HG03196 (cell line): ENCODE measurements at regions not wholly inside any gene's neighbourhood (a gene's known extent, or its start where the extent isn't known, plus 50 kb on each side); places are given as distances from the start of the nearest gene placed in this dataset.
A peak's percentile ranks its signal among the peaks of the same experiment; 100 is the strongest.

Experiments used
- ATAC-seq: cut with Tn5 transposase; IDR thresholded peaks from one replicate; pipeline ENCODE4 v1.9.1; 2021; ENCODE audit not compliant: unreplicated experiment

GRCh38 chr3:81936817-81937216 lies 175.4 kb upstream of the GBE1 start:
- ATAC-seq, result no peak

GRCh38 chr3:81932681-81933080 lies 171.2 kb upstream of the GBE1 start:
- ATAC-seq, result no peak

DNA sequence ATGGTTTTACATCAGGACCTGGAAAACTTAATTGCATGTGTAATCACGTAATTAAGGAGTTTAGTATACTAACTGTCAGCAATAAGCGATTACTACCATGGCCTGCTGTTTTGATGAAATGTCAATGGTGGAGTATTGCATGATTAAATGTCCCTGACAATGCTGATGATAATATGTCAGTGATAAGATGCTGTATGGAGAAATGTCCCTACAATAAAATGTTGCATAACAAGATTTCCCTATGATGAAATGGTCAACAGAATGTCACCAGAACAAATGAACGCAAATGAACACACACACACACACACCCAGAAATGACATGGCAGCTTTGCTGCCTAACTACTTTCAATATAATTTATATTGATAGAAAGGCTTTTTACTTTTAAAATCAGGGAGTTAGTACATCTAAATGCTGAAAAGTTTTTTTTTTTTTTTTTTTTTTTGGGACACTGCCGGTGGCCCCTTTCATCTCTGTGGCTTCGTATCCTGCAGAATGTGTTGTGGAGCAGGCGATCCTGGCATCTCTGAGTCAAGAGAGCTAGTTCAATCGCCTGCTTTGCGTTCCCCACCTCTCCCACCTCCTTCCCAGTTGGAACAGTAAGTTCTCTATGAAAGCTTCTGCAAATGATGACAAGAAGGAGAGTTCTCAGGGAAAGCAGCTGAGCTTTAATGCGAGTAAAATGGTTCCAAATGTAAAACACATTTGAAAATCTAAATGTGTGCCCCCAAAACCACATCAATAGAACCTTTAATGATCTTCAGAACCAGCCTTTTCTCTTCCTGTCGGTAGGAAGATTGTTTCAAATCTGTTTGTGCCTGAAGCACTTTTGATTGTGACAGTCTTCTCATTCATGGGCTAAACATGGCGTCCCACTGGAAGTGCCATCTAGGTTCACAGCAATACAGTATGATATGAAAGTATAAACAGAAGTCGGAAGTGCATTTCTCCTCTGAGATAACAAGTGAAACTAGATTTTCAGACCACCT lies 170.1 kb upstream of the GBE1 start:
- ATAC-seq, result no peak

- no peak for ATAC-seq
Observed at GRCh38 chr3:81929697-81930096, 168.3 kb upstream of the GBE1 start.

DNA sequence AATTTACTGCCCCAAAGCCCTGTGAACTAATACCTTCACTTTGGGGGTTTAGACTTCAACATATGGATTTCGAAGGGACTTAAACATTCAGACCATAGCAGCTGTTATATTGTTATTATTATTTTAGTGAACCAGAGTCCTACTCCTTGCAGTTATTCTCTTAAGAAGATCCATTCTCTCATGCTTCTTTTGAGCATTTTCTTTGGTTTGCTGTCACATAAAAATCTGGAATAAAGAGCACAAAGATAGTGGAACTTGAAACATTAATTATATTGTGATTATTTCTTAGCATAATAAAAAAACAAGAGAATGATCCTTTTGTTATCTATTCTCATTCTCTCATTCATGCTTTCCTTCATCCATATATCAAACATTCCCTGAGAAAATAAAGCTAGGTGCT lies 166.4 kb upstream of the GBE1 start:
- ATAC-seq, result no peak

DNA sequence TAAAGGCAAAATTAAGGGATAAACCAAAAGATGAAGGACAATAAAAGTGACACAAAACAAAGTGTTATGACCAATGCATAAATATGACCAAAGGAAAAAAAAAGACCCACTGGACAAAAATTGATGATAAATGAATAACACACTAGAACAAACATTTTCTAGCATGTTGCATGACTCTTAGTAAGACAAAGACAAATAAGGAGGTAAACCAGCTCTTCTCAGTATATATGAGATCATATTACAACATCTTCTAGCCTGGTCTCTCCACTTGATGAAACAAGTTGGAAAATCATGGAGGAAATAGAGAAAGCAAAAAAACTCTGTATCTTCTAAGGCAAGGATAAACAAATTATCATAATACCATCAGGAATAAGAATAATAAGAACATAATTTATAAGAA lies 163.9 kb upstream of the GBE1 start:
- no peak for ATAC-seq

DNA sequence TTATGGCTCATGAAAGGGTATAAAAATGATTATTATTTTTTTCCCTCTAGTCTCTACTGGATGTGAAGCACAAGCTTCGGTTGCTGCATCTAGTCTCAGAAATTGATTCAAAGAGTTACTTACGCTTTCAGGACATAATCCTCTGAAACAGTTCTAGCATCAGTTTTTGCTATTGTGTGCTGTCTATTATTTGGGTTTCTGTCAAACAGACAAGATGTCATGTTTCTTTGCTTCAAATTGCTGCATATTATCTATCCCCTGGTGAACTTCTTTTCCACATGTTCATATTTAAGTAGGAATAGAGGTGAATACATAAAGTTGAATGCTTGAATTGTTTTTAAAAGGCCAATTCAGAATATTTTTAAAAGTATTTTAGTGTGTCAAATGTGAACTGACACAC lies 161.6 kb upstream of the GBE1 start:
- ATAC-seq, result no peak

DNA sequence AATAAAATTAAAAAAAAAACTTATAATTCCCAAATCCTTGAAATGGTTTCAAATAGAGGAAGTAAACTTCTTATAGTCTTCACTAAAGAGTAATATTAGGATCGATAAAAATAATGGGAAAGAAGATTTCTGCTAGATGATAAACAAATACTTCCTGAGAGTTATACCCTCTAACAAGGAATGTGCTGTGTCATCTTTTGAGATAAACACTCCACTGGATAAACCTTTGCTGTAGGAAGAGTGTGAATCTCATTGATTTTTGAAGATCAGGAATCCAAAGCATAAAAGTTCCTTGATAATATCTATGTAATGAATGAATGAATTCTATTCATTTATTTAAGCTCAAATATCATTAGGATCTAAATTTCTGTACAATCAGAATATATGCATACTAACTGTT lies 161.0 kb upstream of the GBE1 start:
- no peak for ATAC-seq

DNA sequence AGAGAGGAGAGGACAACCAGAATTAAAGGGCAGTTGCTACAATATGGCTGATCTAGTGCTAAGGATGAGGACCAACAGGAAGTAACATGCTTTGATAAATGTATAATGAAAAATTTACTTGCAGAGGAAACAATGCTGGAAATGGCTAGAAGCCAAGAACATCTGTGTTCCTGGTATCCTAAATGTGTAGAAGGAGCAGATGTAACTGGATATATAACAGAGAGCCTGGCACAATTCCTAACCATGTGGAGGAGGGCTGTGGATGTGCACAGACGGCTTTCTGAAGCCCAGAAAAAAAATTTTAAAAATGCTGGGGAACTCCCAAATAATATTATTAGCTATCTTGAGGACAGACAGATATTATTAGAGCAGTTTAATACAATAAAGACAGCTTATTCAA lies 159.4 kb upstream of the GBE1 start:
- ATAC-seq, result no peak

GRCh38 chr3:81916890-81917289 lies 155.4 kb upstream of the GBE1 start:
- no peak for ATAC-seq

DNA sequence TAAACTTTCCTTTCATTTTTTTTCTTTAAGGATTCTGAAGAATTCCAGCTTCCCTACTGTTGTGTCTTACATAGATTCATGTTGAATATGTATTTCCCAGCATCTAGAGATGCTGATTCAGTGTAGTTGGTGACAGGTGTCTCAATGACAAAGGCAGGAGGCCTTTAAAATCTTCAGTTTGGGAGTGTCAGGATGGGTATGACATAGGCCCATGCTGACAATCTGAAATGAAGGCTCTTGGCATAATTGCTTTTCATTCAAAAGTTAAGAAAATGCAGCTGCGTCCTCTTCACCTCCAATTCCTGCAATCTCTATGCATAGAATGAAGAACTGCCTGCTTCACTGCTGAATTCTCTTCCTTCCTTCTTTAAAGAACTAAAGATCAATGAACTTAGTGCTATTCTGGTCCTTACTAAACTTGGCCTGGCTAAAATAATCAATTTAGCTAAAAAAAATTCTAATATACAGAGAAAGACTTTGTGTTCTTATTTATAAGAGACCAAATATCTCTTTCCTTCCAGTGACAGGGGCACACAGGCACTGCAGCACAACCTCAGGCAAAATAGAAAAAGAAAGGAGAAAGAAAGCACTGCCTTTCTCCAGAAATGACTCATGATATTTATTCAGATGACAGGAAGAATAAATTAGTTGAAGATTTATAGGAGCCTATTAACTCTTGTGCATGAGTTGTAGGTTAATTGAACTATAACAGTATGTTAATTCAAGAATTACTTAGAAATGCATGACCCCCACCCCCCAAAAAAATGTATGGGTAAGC lies 152.6 kb upstream of the GBE1 start:
- ATAC-seq, result no peak

DNA sequence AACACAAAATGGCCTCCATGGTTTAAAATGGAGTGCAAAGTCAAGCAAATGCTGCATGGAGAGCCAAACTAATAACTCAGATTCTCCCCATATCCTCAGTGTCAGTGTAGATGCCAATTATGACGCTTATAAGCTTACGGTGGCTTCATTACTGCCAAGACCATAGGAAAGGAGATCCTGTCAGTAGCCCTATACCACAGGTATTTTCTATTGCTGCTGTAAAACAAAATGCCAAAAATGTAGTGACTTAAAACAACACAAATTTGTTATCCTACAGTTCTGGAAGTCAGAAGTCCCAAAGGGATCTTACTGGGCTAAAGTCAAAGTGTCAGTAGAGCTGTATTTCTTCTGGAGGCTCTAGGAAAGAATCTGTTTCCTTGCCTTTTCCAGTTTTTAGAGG lies 149.8 kb upstream of the GBE1 start:
- no peak for ATAC-seq

DNA sequence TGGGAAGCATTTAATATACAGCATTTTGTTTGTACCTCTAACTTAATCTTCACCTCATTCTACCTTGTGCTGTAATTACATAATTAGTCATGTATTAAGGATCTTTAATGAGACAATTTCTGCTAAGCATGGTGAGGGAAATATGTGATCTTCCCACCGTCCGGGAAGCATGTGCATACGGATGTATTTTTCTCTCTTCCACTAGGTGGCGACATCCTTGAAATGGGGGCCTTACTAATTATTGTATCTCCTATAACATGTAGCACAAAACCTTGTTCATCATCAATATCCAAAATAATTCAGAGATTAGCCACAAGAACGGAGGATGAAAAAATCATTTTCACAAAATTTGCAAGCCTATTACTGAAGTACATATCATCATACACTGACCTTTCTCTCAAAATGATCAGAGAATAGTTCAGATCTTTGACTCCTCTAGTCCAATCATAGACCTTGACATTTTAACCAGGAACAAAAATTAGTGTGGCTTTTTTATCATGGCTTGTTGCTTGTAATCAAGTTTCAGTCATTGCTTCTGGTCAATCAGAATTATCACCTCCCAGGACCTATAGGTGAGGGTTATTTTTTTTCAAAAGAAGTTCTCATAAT lies 148.9 kb upstream of the GBE1 start:
- ATAC-seq, result peak; percentile 55

DNA sequence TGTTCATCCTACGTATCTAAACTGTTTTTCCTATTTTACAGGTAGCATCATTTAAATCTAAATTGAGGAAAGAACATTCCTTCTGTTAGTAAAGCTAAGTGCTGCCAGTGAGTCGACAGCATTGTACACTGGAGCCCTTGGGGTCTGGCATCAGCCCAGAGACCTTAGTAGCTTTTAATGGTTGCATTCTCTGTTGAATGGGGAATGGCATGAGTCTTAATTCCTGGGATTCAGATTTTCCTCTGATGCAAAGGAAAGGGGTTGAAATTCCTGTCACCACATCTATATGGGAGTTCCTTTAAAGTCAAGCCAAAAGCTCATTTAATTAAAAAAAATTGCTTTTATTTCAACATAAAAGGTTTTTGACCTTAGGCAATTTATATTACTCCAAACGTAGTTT lies 148.4 kb upstream of the GBE1 start:
- no peak for ATAC-seq

DNA sequence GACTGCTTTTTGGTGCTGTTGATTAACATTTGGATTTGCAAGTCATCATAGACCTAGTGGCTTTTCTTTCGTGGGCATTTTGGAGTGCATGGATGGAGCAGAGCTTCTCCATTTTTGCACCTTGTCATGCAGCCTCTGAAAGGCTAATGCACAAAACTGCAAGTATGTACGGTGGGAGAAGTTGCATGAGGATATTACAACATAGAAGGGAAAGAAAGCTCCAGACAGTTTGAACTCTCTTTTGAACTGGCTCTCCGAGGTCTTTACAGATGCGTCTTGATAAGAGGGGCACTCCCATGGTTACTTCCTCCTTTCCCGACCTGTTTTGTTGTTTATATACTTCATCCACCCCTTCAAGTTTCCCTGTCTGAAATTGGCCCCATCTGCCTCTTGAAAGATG lies 147.1 kb upstream of the GBE1 start:
- no peak for ATAC-seq

- no peak for ATAC-seq
Observed at GRCh38 chr3:81898336-81898735, 136.9 kb upstream of the GBE1 start.

DNA sequence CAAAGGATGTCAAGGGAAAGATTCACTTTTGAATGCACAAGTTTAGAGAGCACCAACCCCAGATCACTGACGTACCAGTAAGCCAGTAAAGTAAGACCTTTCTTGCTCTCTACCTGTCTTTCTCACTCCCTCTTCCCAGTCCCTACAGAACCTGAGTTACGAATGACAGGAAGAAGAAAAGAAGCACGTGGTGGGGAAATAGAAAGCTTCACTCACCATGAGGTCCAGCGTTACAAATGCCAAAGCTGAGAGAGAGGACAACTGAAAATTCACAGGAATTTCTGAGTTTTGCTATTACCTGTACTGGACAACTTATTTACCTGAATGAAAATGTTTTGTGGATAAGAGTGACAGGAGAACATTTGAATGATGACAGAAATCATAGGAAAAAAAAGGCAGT lies 133.2 kb upstream of the GBE1 start:
- no peak for ATAC-seq

DNA sequence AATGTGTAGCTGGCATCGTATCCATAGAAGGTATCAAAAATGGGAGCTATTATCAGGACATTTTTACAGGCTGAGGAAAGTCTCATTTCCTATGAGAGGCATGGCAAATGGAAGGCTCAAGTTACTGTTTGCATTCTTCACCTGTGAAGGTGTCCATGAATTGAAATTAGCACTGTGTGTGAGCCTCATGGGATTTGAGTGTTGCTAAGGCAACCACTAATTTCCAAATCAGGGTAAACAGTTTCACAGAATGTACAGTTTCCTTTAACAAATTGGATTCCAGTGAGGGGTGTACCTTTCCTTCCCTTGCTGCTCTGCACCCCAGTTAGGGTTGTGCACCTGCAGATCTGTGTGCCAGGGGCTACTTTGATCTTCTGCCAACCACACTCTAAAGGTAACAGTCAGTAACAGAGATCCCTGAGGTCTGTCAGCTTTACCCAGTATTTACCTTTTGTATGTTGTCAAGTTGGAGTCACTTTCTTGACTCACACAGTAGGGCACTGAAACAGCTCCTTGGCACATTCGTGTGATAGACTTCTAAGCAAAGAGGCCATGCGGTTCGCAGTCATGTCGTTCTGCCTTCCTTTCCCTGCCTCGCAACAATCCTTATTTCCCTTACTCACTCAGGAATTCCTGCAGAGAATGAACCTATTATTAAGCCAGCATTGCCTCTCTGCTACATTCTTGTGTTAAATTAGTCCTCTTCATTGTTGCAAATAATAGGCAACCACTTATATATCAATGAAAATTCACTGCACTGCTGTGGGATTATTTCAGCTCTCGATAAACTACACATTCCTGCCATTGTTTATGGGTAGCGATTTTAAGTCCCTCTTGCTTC lies 129.8 kb upstream of the GBE1 start:
- no peak for ATAC-seq

DNA sequence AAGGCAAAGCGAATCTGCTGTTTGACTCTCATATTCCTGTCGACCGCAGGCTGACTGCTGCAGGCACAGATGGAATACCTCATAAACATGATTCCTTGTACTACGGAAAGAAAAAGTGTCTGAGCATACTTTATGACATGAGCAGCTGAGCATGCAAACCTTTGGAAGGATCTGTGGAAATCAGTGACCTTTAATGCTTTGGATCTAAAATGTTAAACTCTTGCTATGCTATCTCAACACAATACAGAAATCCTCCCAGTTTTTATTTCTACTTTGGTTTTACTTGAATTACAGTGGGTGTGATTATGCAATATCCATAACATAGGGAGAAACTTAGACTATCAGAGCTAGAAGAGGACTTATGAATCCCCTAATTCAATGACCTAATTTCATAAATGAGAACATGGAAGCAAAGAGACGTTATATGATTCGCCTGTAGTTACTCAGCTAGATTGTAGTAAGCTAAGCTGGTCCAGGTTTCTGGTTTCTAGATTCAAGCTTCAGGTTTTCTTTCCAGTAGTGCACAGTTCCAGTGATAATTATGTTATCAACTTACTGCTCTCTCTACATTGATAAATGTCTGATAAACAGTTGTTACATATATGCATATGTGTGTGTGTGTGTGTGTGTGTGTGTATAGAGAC lies 127.6 kb upstream of the GBE1 start:
- no peak for ATAC-seq

DNA sequence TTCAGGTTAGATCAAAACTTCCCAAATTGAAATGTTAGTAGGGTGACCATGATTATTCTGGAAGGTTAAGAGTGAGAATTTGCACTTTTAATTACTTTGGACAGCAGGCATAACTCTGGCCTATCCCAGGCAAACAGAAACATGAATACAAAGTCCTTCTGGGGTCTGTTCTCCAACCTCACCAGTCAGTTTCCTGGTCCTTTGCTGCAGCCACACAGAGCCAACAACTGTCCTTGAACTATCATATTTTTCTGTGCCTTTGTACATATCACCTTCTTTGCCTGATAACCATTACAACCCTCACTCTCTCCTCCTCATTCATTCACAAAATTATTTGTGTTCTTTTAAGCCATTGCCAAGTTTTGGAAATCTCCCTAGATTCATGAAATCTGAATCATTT lies 126.0 kb upstream of the GBE1 start:
- no peak for ATAC-seq
